ENCODE measurements at regions not wholly inside any gene's neighbourhood (a gene's known extent, or its start where the extent isn't known, plus 50 kb on each side); places are given as distances from the start of the nearest gene placed in this dataset.

GRCh38 chr11:114784891-114785290 is 106.6 kb downstream of the NXPE2 start:
- Mint-ChIP-seq H3K4me1 (no peaks in the 10 kb centered on the region), H3K27ac (no peak overlapping the region), H3K36me3 (no peaks in the 10 kb centered on the region), H3K9me3 (no peaks in the 10 kb centered on the region), H3K27me3 (peaks cover 2 to 7% of the 10 kb centered on the region in 2 donors), H3K4me3 (no peak overlapping the region)
- no peaks in the 10 kb centered on the region for H3K9me3 ChIP-seq
- H3K27ac ChIP-seq (ENCODE audit: low read length) = no peak overlapping the region
- no peaks in the 10 kb centered on the region for H3K4me1 ChIP-seq (ENCODE audit: control insufficient read depth in 1 of 2, extremely low read depth in 1 of 2, insufficient read depth in 2 of 2, low read length in 2 of 2)
- POLR2A ChIA-PET = no interaction called here
- H3K4me3 ChIP-seq (ENCODE audit: control insufficient read depth in 1 of 2, extremely low read depth in 1 of 2, low read length in 1 of 2) = no peak overlapping the region
- no peak for ATAC-seq (replicated peaks in 1 of 4)
- 73% methylated on average over 4 of the region's 4 CpGs for WGBS (ENCODE audit: insufficient coverage)
- DNase-seq = no peak
- CTCF ChIA-PET = no interaction called here
- peaks cover 0 to 13% of the 10 kb centered on the region in 2 experiments for H3K27me3 ChIP-seq (replicated peaks in 1 of 2; ENCODE audit: control insufficient read depth in 2 of 2, extremely low read depth in 1 of 2, insufficient read depth in 2 of 2, low read length in 1 of 2)
- no peaks in the 10 kb centered on the region for H3K36me3 ChIP-seq (ENCODE audit: control insufficient read depth in 2 of 2, extremely low read depth in 1 of 2, insufficient read depth in 1 of 2, low read length in 1 of 2)

GRCh38 chr11:114785820-114786219 is 107.5 kb downstream of the NXPE2 start:
- DNase-seq (no peak), ATAC-seq (replicated peaks in 1 of 4) (no peak)
- no peaks in the 10 kb centered on the region for H3K36me3 Mint-ChIP-seq
- Histone ChIP-seq H3K27me3 (replicated peaks in 1 of 2; ENCODE audit: control insufficient read depth in 2 of 2, extremely low read depth in 1 of 2, insufficient read depth in 2 of 2, low read length in 1 of 2) (peaks cover 0 to 13% of the 10 kb centered on the region in 2 experiments), H3K9me3 (no peaks in the 10 kb centered on the region), H3K36me3 (ENCODE audit: control insufficient read depth in 2 of 2, extremely low read depth in 1 of 2, insufficient read depth in 1 of 2, low read length in 1 of 2) (no peaks in the 10 kb centered on the region), H3K4me1 (ENCODE audit: control insufficient read depth in 1 of 2, extremely low read depth in 1 of 2, insufficient read depth in 2 of 2, low read length in 2 of 2) (no peaks in the 10 kb centered on the region), H3K4me3 (ENCODE audit: control insufficient read depth in 1 of 2, extremely low read depth in 1 of 2, low read length in 1 of 2) (no peak overlapping the region), H3K27ac (ENCODE audit: low read length) (no peak overlapping the region)
- no peak overlapping the region for H3K27ac Mint-ChIP-seq
- peaks cover 2 to 12% of the 10 kb centered on the region in 2 donors for H3K27me3 Mint-ChIP-seq
- POLR2A ChIA-PET = no interaction called here
- 83% methylated on average over 1 of the region's 4 CpGs for WGBS (ENCODE audit: insufficient coverage)
- CTCF ChIA-PET = no interaction called here
- no peaks in the 10 kb centered on the region for H3K4me1 Mint-ChIP-seq
- no peak overlapping the region for H3K4me3 Mint-ChIP-seq
- H3K9me3 Mint-ChIP-seq = no peaks in the 10 kb centered on the region

GRCh38 chr11:114787126-114787525 is 108.8 kb downstream of the NXPE2 start:
- no peaks in the 10 kb centered on the region for H3K4me1 ChIP-seq (ENCODE audit: control insufficient read depth in 1 of 2, extremely low read depth in 1 of 2, insufficient read depth in 2 of 2, low read length in 2 of 2)
- ChIA-PET CTCF (no interaction called here), POLR2A (no interaction called here)
- no peak overlapping the region for H3K27ac Mint-ChIP-seq
- no peak for DNase-seq
- peaks cover 0 to 4% (median 0%) of the 10 kb centered on the region in 3 donors for H3K9me3 Mint-ChIP-seq
- H3K27me3 Mint-ChIP-seq = peaks cover 2 to 12% of the 10 kb centered on the region in 2 donors
- H3K4me1 Mint-ChIP-seq = no peaks in the 10 kb centered on the region
- ATAC-seq (replicated peaks in 1 of 4) = no peak
- no peak overlapping the region for H3K4me3 Mint-ChIP-seq
- H3K27me3 ChIP-seq (replicated peaks in 1 of 2; ENCODE audit: control insufficient read depth in 2 of 2, extremely low read depth in 1 of 2, insufficient read depth in 2 of 2, low read length in 1 of 2) = peaks cover 0 to 13% of the 10 kb centered on the region in 2 experiments
- H3K27ac ChIP-seq (ENCODE audit: low read length) = no peak overlapping the region
- no peaks in the 10 kb centered on the region for H3K36me3 ChIP-seq (ENCODE audit: control insufficient read depth in 2 of 2, extremely low read depth in 1 of 2, insufficient read depth in 1 of 2, low read length in 1 of 2)
- no peaks in the 10 kb centered on the region for H3K9me3 ChIP-seq
- H3K36me3 Mint-ChIP-seq = no peaks in the 10 kb centered on the region
- H3K4me3 ChIP-seq (ENCODE audit: control insufficient read depth in 1 of 2, extremely low read depth in 1 of 2, low read length in 1 of 2) = no peak overlapping the region
- WGBS (ENCODE audit: insufficient coverage) = no CpG with 5 or more reads among the region's 8 CpGs

- H3K4me3 Mint-ChIP-seq = no peak overlapping the region
- H3K36me3 ChIP-seq (ENCODE audit: control insufficient read depth in 2 of 2, extremely low read depth in 1 of 2, insufficient read depth in 1 of 2, low read length in 1 of 2) = no peaks in the 10 kb centered on the region
- H3K4me3 ChIP-seq (ENCODE audit: control insufficient read depth in 1 of 2, extremely low read depth in 1 of 2, low read length in 1 of 2) = no peak overlapping the region
- peaks cover 0 to 13% of the 10 kb centered on the region in 2 experiments for H3K27me3 ChIP-seq (replicated peaks in 1 of 2; ENCODE audit: control insufficient read depth in 2 of 2, extremely low read depth in 1 of 2, insufficient read depth in 2 of 2, low read length in 1 of 2)
- H3K9me3 Mint-ChIP-seq = peaks cover 0 to 4% (median 0%) of the 10 kb centered on the region in 3 donors
- DNase-seq = no peak
- no peaks in the 10 kb centered on the region for H3K4me1 Mint-ChIP-seq
- H3K36me3 Mint-ChIP-seq = no peaks in the 10 kb centered on the region
- peaks cover 7 to 12% of the 10 kb centered on the region in 2 donors for H3K27me3 Mint-ChIP-seq
- ChIA-PET POLR2A (no interaction called here), CTCF (interaction anchor here (0.6 kb wide), 2 partner anchors 204 to 1835 kb away, joined by 3 read pairs; no protein-coding TSS in a partner anchor)
- H3K27ac Mint-ChIP-seq = no peak overlapping the region
- H3K9me3 ChIP-seq = no peaks in the 10 kb centered on the region
- ATAC-seq (replicated peaks in 1 of 4) = no peak
- H3K4me1 ChIP-seq (ENCODE audit: control insufficient read depth in 1 of 2, extremely low read depth in 1 of 2, insufficient read depth in 2 of 2, low read length in 2 of 2) = no peaks in the 10 kb centered on the region
- no CpG with 5 or more reads among the region's 3 CpGs for WGBS (ENCODE audit: insufficient coverage)
- no peak overlapping the region for H3K27ac ChIP-seq (ENCODE audit: low read length)
Measured at GRCh38 chr11:114790910-114791309, 112.6 kb downstream of the NXPE2 start.

GRCh38 chr11:114794048-114794684 is 115.8 kb downstream of the NXPE2 start:
- ChIA-PET POLR2A (no interaction called here), CTCF (no interaction called here)
- no peaks in the 10 kb centered on the region for H3K4me1 Mint-ChIP-seq
- no peak overlapping the region for H3K27ac Mint-ChIP-seq
- Histone ChIP-seq H3K9me3 (no peaks in the 10 kb centered on the region), H3K4me3 (ENCODE audit: control insufficient read depth in 1 of 2, extremely low read depth in 1 of 2, low read length in 1 of 2) (no peak overlapping the region), H3K27ac (ENCODE audit: low read length) (no peak overlapping the region), H3K4me1 (ENCODE audit: control insufficient read depth in 1 of 2, extremely low read depth in 1 of 2, insufficient read depth in 2 of 2, low read length in 2 of 2) (no peaks in the 10 kb centered on the region), H3K36me3 (ENCODE audit: control insufficient read depth in 2 of 2, extremely low read depth in 1 of 2, insufficient read depth in 1 of 2, low read length in 1 of 2) (no peaks in the 10 kb centered on the region), H3K27me3 (replicated peaks in 1 of 2; ENCODE audit: control insufficient read depth in 2 of 2, extremely low read depth in 1 of 2, insufficient read depth in 2 of 2, low read length in 1 of 2) (peaks cover 0 to 5% of the 10 kb centered on the region in 2 experiments)
- no peak for ATAC-seq (replicated peaks in 1 of 4)
- WGBS (ENCODE audit: insufficient coverage) = 3% methylated on average over 3 of the region's 3 CpGs
- H3K4me3 Mint-ChIP-seq = no peak overlapping the region
- DNase-seq = no peak
- H3K36me3 Mint-ChIP-seq = no peaks in the 10 kb centered on the region
- peaks cover 23 to 24% of the 10 kb centered on the region in 2 donors for H3K27me3 Mint-ChIP-seq
- H3K9me3 Mint-ChIP-seq = peaks cover 0 to 4% (median 0%) of the 10 kb centered on the region in 3 donors

GRCh38 chr11:114796954-114797721 is 118.8 kb downstream of the NXPE2 start:
- H3K4me1 ChIP-seq (ENCODE audit: control insufficient read depth in 1 of 2, extremely low read depth in 1 of 2, insufficient read depth in 2 of 2, low read length in 2 of 2) = no peaks in the 10 kb centered on the region
- ATAC-seq (replicated peaks in 1 of 4) (no peak), DNase-seq (no peak)
- ChIA-PET CTCF (no interaction called here), POLR2A (no interaction called here)
- no peaks in the 10 kb centered on the region for H3K36me3 ChIP-seq (ENCODE audit: control insufficient read depth in 2 of 2, extremely low read depth in 1 of 2, insufficient read depth in 1 of 2, low read length in 1 of 2)
- Mint-ChIP-seq H3K36me3 (no peaks in the 10 kb centered on the region), H3K27ac (no peak overlapping the region), H3K4me3 (no peak overlapping the region), H3K4me1 (no peaks in the 10 kb centered on the region), H3K27me3 (peaks cover 11 to 36% of the 10 kb centered on the region in 2 donors), H3K9me3 (no peaks in the 10 kb centered on the region)
- H3K27me3 ChIP-seq (replicated peaks in 1 of 2; ENCODE audit: control insufficient read depth in 2 of 2, extremely low read depth in 1 of 2, insufficient read depth in 2 of 2, low read length in 1 of 2) = peaks cover 0 to 9% of the 10 kb centered on the region in 2 experiments
- no peak overlapping the region for H3K4me3 ChIP-seq (ENCODE audit: control insufficient read depth in 1 of 2, extremely low read depth in 1 of 2, low read length in 1 of 2)
- H3K9me3 ChIP-seq = no peaks in the 10 kb centered on the region
- WGBS (ENCODE audit: insufficient coverage) = 23% methylated on average over 2 of the region's 9 CpGs
- no peak overlapping the region for H3K27ac ChIP-seq (ENCODE audit: low read length)

Data from T-cell (primary cell).